Endothelial cell of umbilical vein (primary cell): ENCODE measurements at regions not wholly inside any gene's neighbourhood (a gene's known extent, or its start where the extent isn't known, plus 50 kb on each side); places are given as distances from the start of the nearest gene placed in this dataset.

Source experiments
- BruUV-seq: library from RNA; stranded (reverse); fragments of 400-500 nt; replicated peaks from 2 replicates; lab custom pipeline; 2021; lab: Mats Ljungman, UMichigan
- CTCF ChIA-PET: fragments of 300-600, 350-600 bp; sonication (Branson Sonifier 250); formaldehyde crosslinking; loops from one replicate; lab custom pipeline; 2021; ENCODE audit warnings: antibody characterized with exemption, inconsistent platforms; lab: Charles Lee
- POLR2A ChIA-PET: fragments of 300-600, 350-600 bp; sonication (Branson Sonifier 250); formaldehyde crosslinking; loops from one replicate; lab custom pipeline; 2021; ENCODE audit warnings: antibody characterized with exemption, inconsistent platforms; lab: Charles Lee
- DNase-seq: peaks from one replicate; pipeline ENCODE4 v3.0.0-alpha.2; 2011; ENCODE audit warnings: low read depth, low spot score
- FAIRE-seq: peaks from 2 replicates; lab custom pipeline; 2011; peaks lifted over from hg19 to GRCh38; lab: Jason Lieb, UNC
- H2AFZ ChIP-seq: 2 replicates; pipeline ENCODE4 v1.6.0; 2012; ENCODE audit warnings: low read depth, low read length, control low read depth, inconsistent platforms
- H3K27ac ChIP-seq: 2 replicates; pipeline ENCODE4 v1.5.1; 2011; ENCODE audit warnings: low read depth, mild to moderate bottlenecking, control low read depth, low read length, moderate library complexity; ENCODE audit not compliant: insufficient read depth
- H3K27me3 ChIP-seq, 2 experiments: 2 replicates each; pipeline versions ENCODE4 v1.6.0 to v1.6.1; 2011; ENCODE audit warnings: low read length in 2 of 2, mixed read lengths in 1 of 2; ENCODE audit not compliant: control insufficient read depth in 2 of 2, insufficient read depth in 2 of 2
- H3K36me3 ChIP-seq, 2 experiments: 2 replicates in 1 of 2; 3 replicates in 1 of 2; pipeline ENCODE4 v1.5.1; 2011; ENCODE audit warnings: low read length in 2 of 2, mild to moderate bottlenecking in 1 of 2, moderate library complexity in 1 of 2; ENCODE audit not compliant: control insufficient read depth in 2 of 2, insufficient read depth in 2 of 2; ENCODE audit errors: extremely low read depth in 1 of 2
- H3K4me1 ChIP-seq: 3 replicates; pipeline ENCODE4 v1.5.1; 2011; ENCODE audit warnings: mild to moderate bottlenecking, low read length; ENCODE audit not compliant: control insufficient read depth, insufficient read depth; ENCODE audit errors: extremely low read depth
- H3K4me2 ChIP-seq: 2 replicates; pipeline ENCODE4 v1.6.1; 2011; ENCODE audit warnings: low read length, control low read depth, mixed read lengths; ENCODE audit not compliant: insufficient read depth
- H3K4me3 ChIP-seq, 3 experiments: fragments of 200-600 bp in 1 of 3; sonication (generic), shearing (Covaris generic) in 1 of 3; replicated peaks in 1 of 3; 2 replicates each; pipeline ENCODE4 v1.5.1; 2011 to 2016; ENCODE audit warnings: control low read depth in 3 of 3, low read length in 3 of 3, mild to moderate bottlenecking in 2 of 3, inconsistent platforms in 1 of 3, low read depth in 1 of 3, moderate library complexity in 1 of 3; ENCODE audit not compliant: insufficient read depth in 1 of 3
- H3K79me2 ChIP-seq: 2 replicates; pipeline ENCODE4 v1.6.0; 2012; ENCODE audit warnings: low read length, inconsistent platforms; ENCODE audit not compliant: control insufficient read depth, insufficient read depth
- H3K9ac ChIP-seq: replicated peaks from 2 replicates; pipeline ENCODE3; 2011; ENCODE audit warnings: low read length, control low read depth; ENCODE audit not compliant: insufficient read depth; ENCODE audit errors: extremely low read depth
- H3K9me1 ChIP-seq: replicated peaks from 3 replicates; pipeline ENCODE4 v1.6.0; 2011; ENCODE audit warnings: mild to moderate bottlenecking, low read length; ENCODE audit not compliant: control insufficient read depth, insufficient read depth; ENCODE audit errors: extremely low read depth
- H3K9me3 ChIP-seq: replicated peaks from 2 replicates; pipeline ENCODE4 v1.5.1; 2012; ENCODE audit warnings: low read length, inconsistent platforms; ENCODE audit not compliant: control insufficient read depth, insufficient read depth
- H4K20me1 ChIP-seq: replicated peaks from 2 replicates; pipeline ENCODE3; 2011; ENCODE audit warnings: mild to moderate bottlenecking, low read length; ENCODE audit not compliant: control insufficient read depth, insufficient read depth; ENCODE audit errors: extremely low read depth
- CTCF ChIP-seq, 2 donors: IDR thresholded peaks; 1 replicate in 1 of 2; 2 replicates in 1 of 2; pipeline ENCODE4 v1.5.1; 2011; ENCODE audit warnings: low read length in 2 of 2, mild to moderate bottlenecking in 2 of 2, moderate library complexity in 2 of 2, control low read depth in 1 of 2, inconsistent platforms in 1 of 2, low read depth in 1 of 2; ENCODE audit not compliant: insufficient read depth in 1 of 2; ENCODE audit errors: extremely low read depth in 1 of 2
- EZH2 ChIP-seq: IDR thresholded peaks from 2 replicates; pipeline ENCODE4 v1.6.1; 2012; ENCODE audit warnings: borderline replicate concordance, low read depth, mild to moderate bottlenecking, moderate library complexity, low read length, inconsistent platforms; ENCODE audit not compliant: severe bottlenecking
- FOS ChIP-seq: IDR thresholded peaks from 2 replicates; pipeline ENCODE4 v1.6.1; 2011; ENCODE audit warnings: mild to moderate bottlenecking, low read length, moderate library complexity, borderline replicate concordance; ENCODE audit not compliant: insufficient read depth
- GATA2 ChIP-seq: IDR thresholded peaks from 2 replicates; pipeline ENCODE4 v1.7.0; 2011; ENCODE audit warnings: low read depth, mild to moderate bottlenecking, moderate library complexity, mixed read lengths, low read length; ENCODE audit not compliant: insufficient read length, insufficient read depth
- JUN ChIP-seq: IDR thresholded peaks from 2 replicates; pipeline ENCODE4 v1.6.1; 2011; ENCODE audit warnings: borderline replicate concordance, low read depth; ENCODE audit not compliant: insufficient read length, insufficient read depth
- MAX ChIP-seq: IDR thresholded peaks from 2 replicates; pipeline ENCODE4 v1.6.1; 2011; ENCODE audit not compliant: insufficient read depth, insufficient read length
- POLR2A ChIP-seq: IDR thresholded peaks from 2 replicates; pipeline ENCODE4 v1.6.1; 2012; ENCODE audit warnings: low read depth, mild to moderate bottlenecking, control low read depth, low read length
- POLR2AphosphoS5 ChIP-seq: IDR thresholded peaks from 2 replicates; pipeline ENCODE4 v1.6.1; 2012; ENCODE audit warnings: low read depth, mild to moderate bottlenecking, control low read depth, low read length, moderate library complexity; ENCODE audit not compliant: insufficient read depth
- dilution Hi-C: fragments of 300-500 bp; cut with MboI; formaldehyde crosslinking; loops from one replicate; pipeline ENCODE4 v1.15.0; 2019; ENCODE audit warnings: low sequenced_read_pairs; ENCODE audit not compliant: extremely low pct_ligation_motif_present
- intact Hi-C: fragments of 100-400 bp; cut with micrococcal nuclease; formaldehyde crosslinking; loops from one replicate; pipeline ENCODE4 v1.10.0; 2022

GRCh38 chr11:37544491-37544890 is 946.5 kb upstream of the RAG2 start:
- Histone ChIP-seq H3K9me3 (no peaks in the 10 kb centered on the region), H2AFZ (no peak overlapping the region), H4K20me1 (no peaks in the 10 kb centered on the region), H3K36me3 (no peaks in the 10 kb centered on the region), H3K27ac (no peak overlapping the region), H3K27me3 (no peaks in the 10 kb centered on the region), H3K79me2 (no peaks in the 10 kb centered on the region), H3K4me2 (no peak overlapping the region), H3K9me1 (no peaks in the 10 kb centered on the region), H3K4me1 (no peaks in the 10 kb centered on the region), H3K9ac (no peak overlapping the region), H3K4me3 (no peak overlapping the region)
- no TSS peak for BruUV-seq
- POLR2A ChIA-PET: no interaction called here
- TF ChIP-seq FOS: no peak
- TF ChIP-seq MAX: no peak
- TF ChIP-seq EZH2: no peak
- no peak for TF ChIP-seq POLR2A
- no peak for TF ChIP-seq GATA2
- no peak for TF ChIP-seq POLR2AphosphoS5
- DNase-seq (no peak), FAIRE-seq (no peak)
- intact Hi-C loops (no loop called here), dilution Hi-C loops (no loop called here)
- CTCF ChIA-PET: no interaction called here

- CTCF ChIA-PET: no interaction called here
Observed at GRCh38 chr11:37533830-37534229, 935.8 kb upstream of the RAG2 start.

More at GRCh38 chr11:37533830-37534229, 935.8 kb upstream of the RAG2 start:
- no peaks in the 10 kb centered on the region for H3K9me3 ChIP-seq
- H3K4me1 ChIP-seq: no peaks in the 10 kb centered on the region
- no peak overlapping the region for H3K27ac ChIP-seq
- H3K4me3 ChIP-seq: no peak overlapping the region
- H3K9ac ChIP-seq: no peak overlapping the region
- FAIRE-seq: no peak
- no peaks in the 10 kb centered on the region for H3K27me3 ChIP-seq
- dilution Hi-C loops (no loop called here), intact Hi-C loops (no loop called here)
- TF ChIP-seq EZH2 (no peak), POLR2AphosphoS5 (no peak), POLR2A (no peak), FOS (no peak), JUN (no peak), CTCF (IDR thresholded peaks at IDR 0.05; ENCODE audit: extremely low read depth in 1 of 2, insufficient read depth in 1 of 2, low read depth in 1 of 2, low read length in 2 of 2) (no peak)
- POLR2A ChIA-PET: no interaction called here
- H3K9me1 ChIP-seq: no peaks in the 10 kb centered on the region
- H2AFZ ChIP-seq: no peak overlapping the region
- no peaks in the 10 kb centered on the region for H4K20me1 ChIP-seq
- H3K36me3 ChIP-seq: no peaks in the 10 kb centered on the region
- H3K4me2 ChIP-seq: no peak overlapping the region
- no peak for DNase-seq
- no TSS peak for BruUV-seq
- H3K79me2 ChIP-seq: no peaks in the 10 kb centered on the region
